NOMO-1 (cell line): ENCODE measurements at regions not wholly inside any gene's neighbourhood (a gene's known extent, or its start where the extent isn't known, plus 50 kb on each side); places are given as distances from the start of the nearest gene placed in this dataset.

ENCODE experiments used
- DNase-seq, 2 experiments: peaks; one replicate each; lab custom pipeline; 2025; ENCODE audit not compliant: unreplicated experiment in 2 of 2; lab: John Stamatoyannopoulos, UW

GRCh38 chr2:228658998-228659397, 477.5 kb upstream of the SPHKAP start:
- DNase-seq: no peak

- peak in 1 of 2 experiments; percentile 21 for DNase-seq
Observed at GRCh38 chr2:228657807-228658402, 476.4 kb upstream of the SPHKAP start.

GRCh38 chr2:228655331-228655730, 473.8 kb upstream of the SPHKAP start:
- no peak for DNase-seq

- no peak for DNase-seq
Observed at GRCh38 chr2:228654707-228655106, 473.2 kb upstream of the SPHKAP start.

GRCh38 chr2:228653884-228654283, 472.4 kb upstream of the SPHKAP start:
- DNase-seq: no peak

- DNase-seq: no peak
Observed at GRCh38 chr2:228652366-228652765, 470.9 kb upstream of the SPHKAP start.

- no peak for DNase-seq
Observed at GRCh38 chr2:228649876-228650275, 468.4 kb upstream of the SPHKAP start.

GRCh38 chr2:228649447-228649846, 468.0 kb upstream of the SPHKAP start:
- no peak for DNase-seq

GRCh38 chr2:228648541-228648940, 467.1 kb upstream of the SPHKAP start:
- DNase-seq: no peak

GRCh38 chr2:228646061-228646460, 464.6 kb upstream of the SPHKAP start:
- no peak for DNase-seq

- DNase-seq: no peak
Observed at GRCh38 chr2:228644199-228644598, 462.7 kb upstream of the SPHKAP start.

- DNase-seq: no peak
Observed at GRCh38 chr2:228642861-228643260, 461.4 kb upstream of the SPHKAP start.

- DNase-seq: no peak
Observed at GRCh38 chr2:228630786-228631185, 449.3 kb upstream of the SPHKAP start.

GRCh38 chr2:228629251-228629650, 447.8 kb upstream of the SPHKAP start:
- DNase-seq: no peak

- DNase-seq: no peak
Observed at GRCh38 chr2:228628682-228629081, 447.2 kb upstream of the SPHKAP start.

GRCh38 chr2:228627510-228627909, 446.0 kb upstream of the SPHKAP start:
- no peak for DNase-seq

GRCh38 chr2:228625481-228625880, 444.0 kb upstream of the SPHKAP start:
- no peak for DNase-seq

- DNase-seq: no peak
Observed at GRCh38 chr2:228624733-228625132, 443.2 kb upstream of the SPHKAP start.

GRCh38 chr2:228615496-228615895, 434.0 kb upstream of the SPHKAP start:
- DNase-seq: no peak

GRCh38 chr2:228614741-228615140, 433.3 kb upstream of the SPHKAP start:
- no peak for DNase-seq

GRCh38 chr2:228613133-228613850, 431.8 kb upstream of the SPHKAP start:
- no peak for DNase-seq

- DNase-seq: no peak
Observed at GRCh38 chr2:228611171-228611570, 429.7 kb upstream of the SPHKAP start.

GRCh38 chr2:228602288-228602687, 420.8 kb upstream of the SPHKAP start:
- DNase-seq: no peak
